Activated CD4-positive, alpha-beta T cell treated with anti-CD3 and anti-CD28 coated beads, Interleukin-2, amount 10 ng/mL, durations not matched to agents 24 days and 14 days (primary cell): ENCODE measurements at regions not wholly inside any gene's neighbourhood (a gene's known extent, or its start where the extent isn't known, plus 50 kb on each side); places are given as distances from the start of the nearest gene placed in this dataset.

ENCODE experiments used
- DNase-seq: peaks from one replicate; pipeline ENCODE4 v3.0.0; 2022
- H3K27ac Mint-ChIP-seq: one replicate; pipeline ENCODE4 v1.8.0; 2022; ENCODE audit warnings: mild to moderate bottlenecking, mixed read lengths
- H3K27me3 Mint-ChIP-seq: one replicate; pipeline ENCODE4 v1.8.0; 2022; ENCODE audit warnings: mixed read lengths
- H3K36me3 Mint-ChIP-seq: one replicate; pipeline ENCODE4 v1.8.0; 2022; ENCODE audit warnings: low read depth, mild to moderate bottlenecking, mixed read lengths
- H3K4me1 Mint-ChIP-seq: one replicate; pipeline ENCODE4 v1.8.0; 2021; ENCODE audit warnings: mixed read lengths
- H3K4me3 Mint-ChIP-seq: one replicate; pipeline ENCODE4 v1.8.0; 2022; ENCODE audit warnings: mild to moderate bottlenecking, moderate library complexity, mixed read lengths
- H3K9me3 Mint-ChIP-seq: one replicate; pipeline ENCODE4 v1.8.0; 2021; ENCODE audit warnings: mixed read lengths
- intact Hi-C: fragments of 100-400 bp; cut with micrococcal nuclease; formaldehyde crosslinking; loops from one replicate; pipeline ENCODE4 v1.15.1; 2023

GRCh38 chr10:44326474-44327030, 58.3 kb downstream of the CXCL12 start:
- no peaks in the 10 kb centered on the region for H3K9me3 Mint-ChIP-seq
- no peaks in the 10 kb centered on the region for H3K4me1 Mint-ChIP-seq
- no peak overlapping the region for H3K4me3 Mint-ChIP-seq
- H3K27me3 Mint-ChIP-seq, result peaks cover 5% of the 10 kb centered on the region
- no peak overlapping the region for H3K27ac Mint-ChIP-seq
- intact Hi-C loops, result no loop called here
- H3K36me3 Mint-ChIP-seq, result no peaks in the 10 kb centered on the region
- DNase-seq, result no peak

GRCh38 chr10:44325596-44326307, 59.1 kb downstream of the CXCL12 start:
- no peaks in the 10 kb centered on the region for H3K9me3 Mint-ChIP-seq
- H3K36me3 Mint-ChIP-seq, result no peaks in the 10 kb centered on the region
- intact Hi-C loops, result no loop called here
- no peaks in the 10 kb centered on the region for H3K4me1 Mint-ChIP-seq
- no peak overlapping the region for H3K27ac Mint-ChIP-seq
- peaks cover 5% of the 10 kb centered on the region for H3K27me3 Mint-ChIP-seq
- DNase-seq, result no peak
- no peak overlapping the region for H3K4me3 Mint-ChIP-seq

GRCh38 chr10:44325157-44325556, 59.7 kb downstream of the CXCL12 start:
- no peaks in the 10 kb centered on the region for H3K9me3 Mint-ChIP-seq
- intact Hi-C loops, result no loop called here
- peaks cover 5% of the 10 kb centered on the region for H3K27me3 Mint-ChIP-seq
- no peaks in the 10 kb centered on the region for H3K36me3 Mint-ChIP-seq
- no peak for DNase-seq
- H3K27ac Mint-ChIP-seq, result no peak overlapping the region
- no peaks in the 10 kb centered on the region for H3K4me1 Mint-ChIP-seq
- H3K4me3 Mint-ChIP-seq, result no peak overlapping the region

GRCh38 chr10:44323838-44324237, 61.1 kb downstream of the CXCL12 start:
- H3K4me3 Mint-ChIP-seq, result no peak overlapping the region
- H3K36me3 Mint-ChIP-seq, result no peaks in the 10 kb centered on the region
- H3K9me3 Mint-ChIP-seq, result no peaks in the 10 kb centered on the region
- H3K27me3 Mint-ChIP-seq, result peaks cover 3% of the 10 kb centered on the region
- DNase-seq, result no peak
- no peaks in the 10 kb centered on the region for H3K4me1 Mint-ChIP-seq
- intact Hi-C loops, result no loop called here
- no peak overlapping the region for H3K27ac Mint-ChIP-seq

- Mint-ChIP-seq H3K27ac (no peak overlapping the region), H3K36me3 (no peaks in the 10 kb centered on the region), H3K9me3 (no peaks in the 10 kb centered on the region), H3K4me1 (no peaks in the 10 kb centered on the region), H3K27me3 (no peaks in the 10 kb centered on the region), H3K4me3 (no peak overlapping the region)
- intact Hi-C loops, result no loop called here
- no peak for DNase-seq
Measured at GRCh38 chr10:44322137-44322536, 62.8 kb downstream of the CXCL12 start.

- Mint-ChIP-seq H3K4me1 (no peaks in the 10 kb centered on the region), H3K27ac (no peak overlapping the region), H3K9me3 (no peaks in the 10 kb centered on the region), H3K4me3 (no peak overlapping the region), H3K27me3 (no peaks in the 10 kb centered on the region), H3K36me3 (no peaks in the 10 kb centered on the region)
- no peak for DNase-seq
- intact Hi-C loops, result no loop called here
Measured at GRCh38 chr10:44320756-44321155, 64.1 kb downstream of the CXCL12 start.

GRCh38 chr10:44317856-44318255, 67.0 kb downstream of the CXCL12 start:
- H3K4me1 Mint-ChIP-seq, result no peaks in the 10 kb centered on the region
- no peaks in the 10 kb centered on the region for H3K36me3 Mint-ChIP-seq
- intact Hi-C loops, result no loop called here

GRCh38 chr10:44316922-44317215, 68.0 kb downstream of the CXCL12 start:
- DNase-seq, result no peak
- intact Hi-C loops, result no loop called here
- no peak overlapping the region for H3K27ac Mint-ChIP-seq
- H3K4me1 Mint-ChIP-seq, result no peaks in the 10 kb centered on the region
- no peaks in the 10 kb centered on the region for H3K36me3 Mint-ChIP-seq
- peaks cover 2% of the 10 kb centered on the region for H3K27me3 Mint-ChIP-seq
- no peaks in the 10 kb centered on the region for H3K9me3 Mint-ChIP-seq
- no peak overlapping the region for H3K4me3 Mint-ChIP-seq

More at GRCh38 chr10:44317856-44318255, 67.0 kb downstream of the CXCL12 start:
- Mint-ChIP-seq H3K9me3 (no peaks in the 10 kb centered on the region), H3K4me3 (no peak overlapping the region), H3K27ac (no peak overlapping the region), H3K27me3 (peaks cover 2% of the 10 kb centered on the region)
- DNase-seq, result no peak

- Mint-ChIP-seq H3K27ac (no peak overlapping the region), H3K27me3 (peaks cover 2% of the 10 kb centered on the region), H3K36me3 (no peaks in the 10 kb centered on the region), H3K4me1 (peaks cover 1% of the 10 kb centered on the region), H3K9me3 (no peaks in the 10 kb centered on the region), H3K4me3 (no peak overlapping the region)
- intact Hi-C loops, result no loop called here
- DNase-seq, result no peak
Measured at GRCh38 chr10:44316187-44316921, 68.5 kb downstream of the CXCL12 start.

GRCh38 chr10:44314802-44315460, 70.0 kb downstream of the CXCL12 start:
- Mint-ChIP-seq H3K4me1 (peaks cover 4% of the 10 kb centered on the region), H3K9me3 (no peaks in the 10 kb centered on the region), H3K27me3 (peaks cover 4% of the 10 kb centered on the region), H3K4me3 (no peak overlapping the region), H3K36me3 (no peaks in the 10 kb centered on the region), H3K27ac (no peak overlapping the region)
- DNase-seq, result no peak
- intact Hi-C loops, result no loop called here

- Mint-ChIP-seq H3K27me3 (peaks cover 4% of the 10 kb centered on the region), H3K4me3 (no peak overlapping the region), H3K27ac (no peak overlapping the region), H3K36me3 (no peaks in the 10 kb centered on the region), H3K4me1 (peaks cover 4% of the 10 kb centered on the region), H3K9me3 (no peaks in the 10 kb centered on the region)
- no peak for DNase-seq
- intact Hi-C loops, result no loop called here
Measured at GRCh38 chr10:44313761-44314165, 71.1 kb downstream of the CXCL12 start.

- Mint-ChIP-seq H3K4me1 (peaks cover 4% of the 10 kb centered on the region), H3K9me3 (no peaks in the 10 kb centered on the region), H3K4me3 (no peak overlapping the region), H3K27ac (no peak overlapping the region), H3K27me3 (peaks cover 4% of the 10 kb centered on the region), H3K36me3 (no peaks in the 10 kb centered on the region)
- DNase-seq, result peak; percentile 32
- intact Hi-C loops, result no loop called here
Measured at GRCh38 chr10:44312401-44312800, 72.5 kb downstream of the CXCL12 start.

GRCh38 chr10:44311563-44312051, 73.3 kb downstream of the CXCL12 start:
- H3K4me3 Mint-ChIP-seq, result no peak overlapping the region
- intact Hi-C loops, result loop anchor here (1.0 kb wide), 2 partner anchors 621 to 640 kb away; no protein-coding TSS in a partner anchor
- H3K9me3 Mint-ChIP-seq, result no peaks in the 10 kb centered on the region
- no peaks in the 10 kb centered on the region for H3K36me3 Mint-ChIP-seq
- H3K27me3 Mint-ChIP-seq, result peaks cover 4% of the 10 kb centered on the region
- no peak overlapping the region for H3K27ac Mint-ChIP-seq
- no peak for DNase-seq
- peaks cover 4% of the 10 kb centered on the region for H3K4me1 Mint-ChIP-seq
